Upper lobe of left lung (tissue), 6 donors: ENCODE measurements at regions not wholly inside any gene's neighbourhood (a gene's known extent, or its start where the extent isn't known, plus 50 kb on each side); places are given as distances from the start of the nearest gene placed in this dataset.

Source experiments
- ATAC-seq, 2 donors: fragments of 200-7000 bp; cut with Tn5 transposase; one replicate each; pipeline ENCODE4 v1.9.1; 2022; ENCODE audit warnings: mild to moderate bottlenecking in 2 of 2, moderate library complexity in 2 of 2; ENCODE audit not compliant: low FRiP score in 2 of 2
- DNase-seq, 2 donors: peaks; one replicate each; pipeline ENCODE4 v3.0.0-alpha.2; 2019 to 2020
- H3K27ac ChIP-seq, 4 donors: fragments of 200-600 bp; sonication (generic); one replicate each; pipeline ENCODE4 v1.5.1; 2016 to 2019
- H3K27me3 ChIP-seq, 4 donors: fragments of 200-600 bp; sonication (generic); one replicate each; pipeline ENCODE4 v1.5.1; 2017 to 2019
- H3K36me3 ChIP-seq, 4 donors: fragments of 200-600 bp; sonication (generic); one replicate each; pipeline ENCODE4 v1.5.1; 2016 to 2019
- H3K4me1 ChIP-seq, 4 donors: fragments of 200-600 bp; sonication (generic); one replicate each; pipeline ENCODE4 v1.5.1; 2018 to 2019
- H3K4me3 ChIP-seq, 4 donors: fragments of 200-600 bp; sonication (generic); one replicate each; pipeline ENCODE4 v1.5.1; 2017 to 2019; ENCODE audit warnings: mild to moderate bottlenecking in 2 of 4, moderate library complexity in 1 of 4
- H3K9me3 ChIP-seq, 4 donors: fragments of 200-600 bp; sonication (generic); one replicate each; pipeline ENCODE4 v1.5.1; 2018 to 2019
- EP300 ChIP-seq, 4 donors: sonication (generic); formaldehyde crosslinking; IDR thresholded peaks; one replicate each; pipeline ENCODE4 v1.5.1; 2017; ENCODE audit warnings: antibody characterized with exemption in 4 of 4, control low read depth in 2 of 4
- POLR2A ChIP-seq, 4 donors: fragments of 450-650 bp; IDR thresholded peaks; one replicate each; pipeline ENCODE4 v1.5.1; 2016 to 2017; ENCODE audit warnings: antibody characterized with exemption in 4 of 4, mild to moderate bottlenecking in 2 of 4
- POLR2AphosphoS5 ChIP-seq, 2 donors: sonication (generic); formaldehyde crosslinking; IDR thresholded peaks; one replicate each; pipeline ENCODE4 v1.5.1; 2017; ENCODE audit warnings: antibody characterized with exemption in 2 of 2
- WGBS, 2 donors: methylation state at CpG; one replicate each; pipeline ENCODE4 v1.1.5; 2017 to 2018; 5-methylcytosine and 5-hydroxymethylcytosine counted together
- TF ChIP-seq, protein P1 (sequence below), 6 experiments: fragments of 450-650 bp in 4 of 6; fragments of 200-600 bp in 2 of 6; sonication (generic) in 2 of 6; IDR thresholded peaks; one replicate each; pipeline ENCODE4 v1.5.1; 2016 to 2019; ENCODE audit warnings: antibody characterized with exemption in 6 of 6
- donor health status: DM: no; HTN: no; CAD: no; lungs with moderate emphysema.
- donor health status: DM: no; HTN: yes; CAD: no; lungs with severe emphysema.

DNA sequence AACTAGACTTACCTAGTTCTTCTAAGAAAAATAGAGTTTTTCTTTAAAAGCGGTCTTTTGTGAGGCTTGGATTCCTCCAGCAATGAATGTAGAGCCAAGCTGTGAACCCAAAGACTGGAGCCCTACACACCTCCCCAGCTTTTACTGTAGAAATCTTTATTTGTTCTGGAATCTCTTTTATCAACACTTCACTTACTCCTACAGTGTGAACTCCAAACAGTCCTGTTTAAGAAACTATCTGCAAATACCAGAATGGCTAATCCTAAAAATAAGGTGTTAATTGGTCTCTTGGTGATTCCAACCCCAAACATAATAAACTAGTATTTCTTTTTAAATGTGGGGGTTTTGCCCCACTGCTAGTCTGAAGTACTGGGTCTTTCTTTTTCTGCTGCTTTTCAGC, 103.9 kb downstream of the ENC1 start:
- no peaks in the 10 kb centered on the region for H3K27me3 ChIP-seq
- peaks cover 0 to 8% (median 4%) of the 10 kb centered on the region in 4 donors for H3K9me3 ChIP-seq
- ATAC-seq (no peak), DNase-seq (no peak)
- WGBS, 2 donors = 62 to 74% methylated on average over 1 of the region's 1 CpG
- peaks cover 0 to 17% (median 11%) of the 10 kb centered on the region in 4 donors for H3K4me1 ChIP-seq
- peak overlapping the region in 1 of 4 donors; percentile 12 for H3K27ac ChIP-seq
- H3K36me3 ChIP-seq = no peaks in the 10 kb centered on the region
- TF ChIP-seq POLR2AphosphoS5 (IDR thresholded peaks at IDR 0.05) (no peak), EP300 (IDR thresholded peaks at IDR 0.05) (no peak), POLR2A (IDR thresholded peaks at IDR 0.05) (no peak)
- TF ChIP-seq, protein P1, sequence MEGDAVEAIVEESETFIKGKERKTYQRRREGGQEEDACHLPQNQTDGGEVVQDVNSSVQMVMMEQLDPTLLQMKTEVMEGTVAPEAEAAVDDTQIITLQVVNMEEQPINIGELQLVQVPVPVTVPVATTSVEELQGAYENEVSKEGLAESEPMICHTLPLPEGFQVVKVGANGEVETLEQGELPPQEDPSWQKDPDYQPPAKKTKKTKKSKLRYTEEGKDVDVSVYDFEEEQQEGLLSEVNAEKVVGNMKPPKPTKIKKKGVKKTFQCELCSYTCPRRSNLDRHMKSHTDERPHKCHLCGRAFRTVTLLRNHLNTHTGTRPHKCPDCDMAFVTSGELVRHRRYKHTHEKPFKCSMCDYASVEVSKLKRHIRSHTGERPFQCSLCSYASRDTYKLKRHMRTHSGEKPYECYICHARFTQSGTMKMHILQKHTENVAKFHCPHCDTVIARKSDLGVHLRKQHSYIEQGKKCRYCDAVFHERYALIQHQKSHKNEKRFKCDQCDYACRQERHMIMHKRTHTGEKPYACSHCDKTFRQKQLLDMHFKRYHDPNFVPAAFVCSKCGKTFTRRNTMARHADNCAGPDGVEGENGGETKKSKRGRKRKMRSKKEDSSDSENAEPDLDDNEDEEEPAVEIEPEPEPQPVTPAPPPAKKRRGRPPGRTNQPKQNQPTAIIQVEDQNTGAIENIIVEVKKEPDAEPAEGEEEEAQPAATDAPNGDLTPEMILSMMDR (IDR thresholded peaks at IDR 0.05) = no peak
- H3K4me3 ChIP-seq = no peak overlapping the region

DNA sequence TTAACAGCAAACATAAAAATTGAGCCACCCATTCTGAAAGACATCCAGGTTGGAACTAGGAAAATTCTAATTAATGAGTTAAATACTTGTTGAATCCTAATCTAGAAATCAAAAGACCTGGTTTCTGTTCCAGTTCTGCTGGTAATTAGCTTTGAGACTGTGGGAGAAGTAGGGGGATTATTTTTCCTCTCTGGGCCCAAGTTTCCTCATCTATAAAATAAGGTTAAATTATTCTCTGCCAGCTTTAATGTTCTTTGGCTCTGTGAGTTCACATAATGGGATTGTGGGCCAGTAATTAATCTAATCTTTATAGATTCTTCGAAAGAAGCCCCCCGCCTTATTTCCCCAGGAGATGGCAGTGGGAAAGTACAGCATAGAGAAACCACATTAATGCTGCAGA, 104.6 kb downstream of the ENC1 start:
- peaks cover 0 to 17% (median 11%) of the 10 kb centered on the region in 4 donors for H3K4me1 ChIP-seq
- H3K36me3 ChIP-seq = no peaks in the 10 kb centered on the region
- H3K27ac ChIP-seq = no peak overlapping the region
- 80 to 100% methylated on average over 2 of the region's 2 CpGs for WGBS, 2 donors
- no peak for TF ChIP-seq POLR2A (IDR thresholded peaks at IDR 0.05)
- DNase-seq (no peak), ATAC-seq (no peak)
- H3K4me3 ChIP-seq = no peak overlapping the region
- peaks cover 0 to 8% (median 4%) of the 10 kb centered on the region in 4 donors for H3K9me3 ChIP-seq
- H3K27me3 ChIP-seq = no peaks in the 10 kb centered on the region

- DNase-seq (no peak), ATAC-seq (no peak)
- Histone ChIP-seq H3K4me1 (peaks cover 0 to 17% (median 11%) of the 10 kb centered on the region in 4 donors), H3K4me3 (no peak overlapping the region), H3K36me3 (no peaks in the 10 kb centered on the region), H3K27me3 (no peaks in the 10 kb centered on the region), H3K9me3 (peaks cover 0 to 8% (median 4%) of the 10 kb centered on the region in 4 donors), H3K27ac (no peak overlapping the region)
- TF ChIP-seq EP300 (IDR thresholded peaks at IDR 0.05) (no peak), POLR2A (IDR thresholded peaks at IDR 0.05) (no peak), POLR2AphosphoS5 (IDR thresholded peaks at IDR 0.05) (no peak)
- TF ChIP-seq, protein P1 (IDR thresholded peaks at IDR 0.05) = no peak
- WGBS, 2 donors = 91 to 96% methylated on average over 2 of the region's 2 CpGs
These were observed 106.0 kb downstream of the ENC1 start for GRCh38 chr5:74534397-74535129.

GRCh38 chr5:74530326-74531050, 110.0 kb downstream of the ENC1 start:
- WGBS, 2 donors = 74 to 79% methylated on average over 4 of the region's 4 CpGs
- H3K4me1 ChIP-seq = no peaks in the 10 kb centered on the region
- no peak for ATAC-seq

GRCh38 chr5:74529101-74529500, 111.4 kb downstream of the ENC1 start:
- 68 to 95% methylated on average over 7 of the region's 7 CpGs for WGBS, 2 donors
- TF ChIP-seq, protein P1 (IDR thresholded peaks at IDR 0.05) = no peak

More at GRCh38 chr5:74530326-74531050, 110.0 kb downstream of the ENC1 start:
- Histone ChIP-seq H3K4me3 (no peak overlapping the region), H3K36me3 (no peaks in the 10 kb centered on the region), H3K9me3 (peaks cover 0 to 8% (median 4%) of the 10 kb centered on the region in 4 donors), H3K27me3 (no peaks in the 10 kb centered on the region), H3K27ac (no peak overlapping the region)
- TF ChIP-seq, protein P1 (IDR thresholded peaks at IDR 0.05) = no peak
- TF ChIP-seq POLR2A (IDR thresholded peaks at IDR 0.05) = no peak
- TF ChIP-seq POLR2AphosphoS5 (IDR thresholded peaks at IDR 0.05) = no peak
- TF ChIP-seq EP300 (IDR thresholded peaks at IDR 0.05) = no peak
- DNase-seq = no peak

More at GRCh38 chr5:74529101-74529500, 111.4 kb downstream of the ENC1 start:
- DNase-seq = no peak
- H3K36me3 ChIP-seq = no peaks in the 10 kb centered on the region
- no peak overlapping the region for H3K27ac ChIP-seq
- ATAC-seq = no peak
- H3K4me1 ChIP-seq = no peaks in the 10 kb centered on the region
- no peaks in the 10 kb centered on the region for H3K27me3 ChIP-seq
- no peak overlapping the region for H3K4me3 ChIP-seq
- H3K9me3 ChIP-seq = peaks cover 0 to 3% (median 0%) of the 10 kb centered on the region in 4 donors
